ENCODE measurements at regions not wholly inside any gene's neighbourhood (a gene's known extent, or its start where the extent isn't known, plus 50 kb on each side); places are given as distances from the start of the nearest gene placed in this dataset.

DNA sequence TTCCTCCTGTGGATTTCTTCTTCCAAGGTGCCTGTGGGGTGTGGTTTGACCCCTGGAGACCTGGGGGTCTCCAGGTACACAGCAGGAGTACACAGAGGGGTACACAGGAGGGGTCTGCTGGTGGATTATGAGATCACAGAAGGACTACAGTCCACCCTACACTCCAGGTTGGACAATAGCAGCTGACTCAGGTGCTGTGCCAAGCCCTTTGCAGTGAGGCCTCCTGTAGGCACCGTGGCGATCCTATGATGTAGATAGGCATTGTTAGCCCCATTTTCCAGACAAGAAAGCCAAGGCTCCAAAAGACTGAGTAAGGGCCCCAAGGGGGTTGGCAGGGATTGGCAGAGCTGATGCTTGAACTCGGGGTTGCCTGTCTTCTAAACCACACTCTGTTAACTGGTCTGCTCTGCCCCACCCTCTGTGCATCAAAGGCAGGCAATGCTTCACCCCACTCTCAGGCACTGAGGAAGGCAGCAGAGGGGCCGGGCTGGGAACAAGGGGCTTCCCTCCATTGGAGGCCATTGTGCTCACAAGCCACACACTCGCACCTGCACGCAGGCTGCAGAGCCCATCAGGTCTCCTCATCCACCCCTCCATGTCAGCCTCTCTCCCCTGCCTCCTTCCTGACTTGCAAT, 77.5 kb upstream of the SIRPA start:
- POLR2A ChIA-PET (ENCODE audit: unreplicated experiment) = no interaction called here
- DNase-seq = no peak
- dilution Hi-C loops (cut with HindIII; ENCODE audit: low sequenced_read_pairs, unreplicated experiment) = no loop called here
- Histone ChIP-seq H2AK9ac (replicated peaks; ENCODE audit: low read depth, low read length, poor library complexity) (peak overlapping the region; percentile 48), H3K9me3 (ENCODE audit: control insufficient read depth, insufficient read depth, low read length) (no peaks in the 10 kb centered on the region), H2BK120ac (ENCODE audit: low read depth, low read length) (peak overlapping the region; percentile 86), H3K23ac (ENCODE audit: low read depth, low read length) (no peak overlapping the region), H2BK5ac (ENCODE audit: low read depth, low read length, poor library complexity, severe bottlenecking) (no peak overlapping the region), H3K79me1 (ENCODE audit: low read depth in 1 of 2, low read length in 2 of 2) (no peaks in the 10 kb centered on the region), H2AK5ac (ENCODE audit: low read depth, low read length) (peak overlapping the region; percentile 57), H3K56ac (ENCODE audit: extremely low read depth, insufficient read depth, low read length) (no peak overlapping the region), H3K27me3 (ENCODE audit: control insufficient read depth, insufficient read depth, low read length) (no peaks in the 10 kb centered on the region), H2BK20ac (ENCODE audit: low read depth, low read length) (peak overlapping the region; percentile 86), H3K4me2 (ENCODE audit: low read depth, low read length) (no peak overlapping the region), H4K8ac (ENCODE audit: low read depth in 2 of 2, low read length in 2 of 2) (peak overlapping the region; percentile 3 to 76; a peak in 3 of 4 replicates), H3K9ac (ENCODE audit: low read depth, low read length) (no peak overlapping the region), H3K14ac (replicated peaks; ENCODE audit: low read depth, low read length) (peak overlapping the region; percentile 53; the same call in 1 of the 2 replicates), H4K20me1 (ENCODE audit: insufficient read depth, low read length) (no peaks in the 10 kb centered on the region), H3K36me3 (ENCODE audit: control insufficient read depth, insufficient read depth, low read length) (no peaks in the 10 kb centered on the region), H3K4me3 (ENCODE audit: insufficient read depth, low read depth, low read length) (no peak overlapping the region), H3K18ac (ENCODE audit: low read depth, low read length) (peak overlapping the region; percentile 65), H3K4me1 (ENCODE audit: control insufficient read depth, insufficient read depth, low read length) (peaks cover 35% of the 10 kb centered on the region), H2BK15ac (ENCODE audit: low read depth, low read length) (peak overlapping the region; percentile 59; the same call in 2 of the 3 replicates), H3K27ac (ENCODE audit: insufficient read depth, low read length) (no peak overlapping the region), H4K5ac (ENCODE audit: low read depth, low read length) (peak overlapping the region; percentile 65), H3K9me1 (ENCODE audit: insufficient read depth, low read length) (peaks cover 39% of the 10 kb centered on the region), H2AFZ (replicated peaks; ENCODE audit: low read length, poor library complexity) (no peak overlapping the region), H3K4ac (ENCODE audit: low read depth, low read length) (peak overlapping the region; percentile 83), H4K91ac (ENCODE audit: insufficient read depth, low read depth, low read length) (peak overlapping the region; percentile 82)
- 100% methylated on average over 2 of the region's 6 CpGs; no CpG with 5 or more reads in 1 of the 2 experiments for WGBS, 2 experiments (ENCODE audit: extremely low coverage in 2 of 2, insufficient read length in 1 of 2)
- intact Hi-C loops (cut with micrococcal nuclease) = no loop called here
- CTCF ChIA-PET = no interaction called here
- no TSS peak for BruUV-seq (replicated peaks)
- TF ChIP-seq USF2 (IDR thresholded peaks at IDR 0.05; ENCODE audit: low read depth, low read length) (no peak), CTCF (conservative IDR thresholded peaks at IDR 0.05; ENCODE audit: low read depth, low read length) (no peak), ELK1 (IDR thresholded peaks at IDR 0.05; ENCODE audit: borderline replicate concordance, low read depth, low read length) (no peak), SMC3 (IDR thresholded peaks at IDR 0.05; ENCODE audit: low read depth, low read length) (no peak), RFX5 (IDR thresholded peaks at IDR 0.05; ENCODE audit: low read depth, low read length) (no peak), MXI1 (IDR thresholded peaks at IDR 0.05; ENCODE audit: borderline replicate concordance, low read depth, low read length) (no peak), POLR2A (IDR thresholded peaks at IDR 0.05; ENCODE audit: low read depth, low read length) (no peak), CEBPB (IDR thresholded peaks at IDR 0.05; ENCODE audit: low read depth, low read length) (no peak), FOS (IDR thresholded peaks at IDR 0.05; ENCODE audit: low read depth, low read length) (no peak), MAZ (IDR thresholded peaks at IDR 0.05; ENCODE audit: borderline replicate concordance, low read depth, low read length) (no peak), CHD1 (IDR thresholded peaks at IDR 0.05; ENCODE audit: low read depth, low read length) (no peak)
- in situ Hi-C loops (cut with MboI; ENCODE audit: low sequenced_read_pairs) = no loop called here
- no peak for ATAC-seq (ENCODE audit: low read depth)

Measured in IMR-90 (cell line).